ENCODE measurements at regions not wholly inside any gene's neighbourhood (a gene's known extent, or its start where the extent isn't known, plus 50 kb on each side); places are given as distances from the start of the nearest gene placed in this dataset.

DNA sequence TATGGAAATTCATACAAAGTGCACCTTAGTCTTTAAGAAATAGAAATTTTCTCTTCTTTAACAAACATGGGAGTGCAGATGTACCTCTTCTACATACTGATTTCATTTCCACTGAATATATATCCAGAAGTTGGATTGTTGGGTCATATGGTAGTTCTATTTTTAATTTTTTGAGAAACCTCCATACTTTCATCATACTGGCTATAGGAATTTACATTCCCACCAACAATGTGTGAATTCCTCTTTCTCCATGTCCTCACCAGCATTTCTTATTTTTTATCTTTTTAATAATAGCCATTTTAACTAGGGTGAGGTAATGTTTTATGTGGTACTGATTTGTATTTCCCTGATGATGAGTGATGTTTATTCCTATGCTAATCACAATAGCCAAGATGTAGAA, 87.5 kb downstream of the RGS2 start:
- no peak for DNase-seq (ENCODE audit: low read depth, low spot score)
- ChIA-PET SMC1A (ENCODE audit: uncharacterized antibody, unreplicated experiment) (no interaction called here), RAD21 (ENCODE audit: unreplicated experiment) (no interaction called here), POLR2A (no interaction called here), CTCF (no interaction called here)
- BruUV-seq (replicated peaks) = no TSS peak
- Histone ChIP-seq H4K20me1 (ENCODE audit: control insufficient read depth, insufficient read depth) (no peaks in the 10 kb centered on the region), H3K36me3 (ENCODE audit: control insufficient read depth in 2 of 2, insufficient read depth in 2 of 2, low read length in 1 of 2) (no peaks in the 10 kb centered on the region), H3K9me3 (replicated peaks; ENCODE audit: control insufficient read depth, insufficient read depth, low read length) (no peaks in the 10 kb centered on the region), H2AFZ (ENCODE audit: control insufficient read depth, low read depth, low read length) (no peak overlapping the region), H3K79me2 (ENCODE audit: control insufficient read depth, insufficient read depth, low read length) (no peaks in the 10 kb centered on the region), H3K27me3 (replicated peaks in 1 of 2; ENCODE audit: control insufficient read depth in 2 of 2, insufficient read depth in 2 of 2, low read length in 1 of 2) (no peaks in the 10 kb centered on the region), H3K27ac (ENCODE audit: control insufficient read depth, insufficient read depth) (no peak overlapping the region), H3K4me3 (no peak overlapping the region), H3K4me2 (ENCODE audit: control insufficient read depth, insufficient read depth) (no peak overlapping the region), H3K4me1 (ENCODE audit: control insufficient read depth, insufficient read depth, low read length) (no peaks in the 10 kb centered on the region), H3K9ac (ENCODE audit: control insufficient read depth, insufficient read depth, low read length) (no peak overlapping the region)
- no peak for TF ChIP-seq E4F1 (IDR thresholded peaks at IDR 0.05; ENCODE audit: borderline replicate concordance, partially characterized antibody)
- intact Hi-C loops (cut with micrococcal nuclease; ENCODE audit: unreplicated experiment) (no loop called here), in situ Hi-C loops (cut with MboI) (no loop called here)
- ATAC-seq = no peak
- no peak for FAIRE-seq

DNA sequence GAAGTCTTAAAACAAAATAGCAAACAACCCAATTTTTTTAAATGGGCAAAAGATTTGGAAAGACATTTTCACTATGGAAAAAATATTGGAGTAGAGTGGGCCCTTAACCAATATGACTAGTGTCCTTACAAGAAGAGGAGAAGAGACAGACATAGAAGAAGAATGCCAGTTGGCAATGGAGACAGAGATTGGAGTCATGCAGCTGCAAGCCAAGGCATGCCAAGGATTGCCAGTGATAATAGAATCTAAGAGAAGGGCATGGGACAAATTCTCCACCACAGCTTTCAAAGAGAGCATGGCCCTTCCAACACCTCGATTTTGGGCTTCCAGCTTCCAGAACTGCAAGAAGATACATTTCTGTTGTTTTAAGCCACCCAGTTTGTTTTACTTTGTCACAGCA, 92.7 kb downstream of the RGS2 start:
- ChIA-PET SMC1A (ENCODE audit: uncharacterized antibody, unreplicated experiment) (no interaction called here), CTCF (no interaction called here), RAD21 (ENCODE audit: unreplicated experiment) (no interaction called here), POLR2A (no interaction called here)
- ATAC-seq = no peak
- intact Hi-C loops (cut with micrococcal nuclease; ENCODE audit: unreplicated experiment) (no loop called here), in situ Hi-C loops (cut with MboI) (no loop called here)
- Histone ChIP-seq H3K4me3 (no peak overlapping the region), H3K9ac (ENCODE audit: control insufficient read depth, insufficient read depth, low read length) (no peak overlapping the region), H3K9me3 (replicated peaks; ENCODE audit: control insufficient read depth, insufficient read depth, low read length) (no peaks in the 10 kb centered on the region), H3K79me2 (ENCODE audit: control insufficient read depth, insufficient read depth, low read length) (no peaks in the 10 kb centered on the region), H3K4me1 (ENCODE audit: control insufficient read depth, insufficient read depth, low read length) (no peaks in the 10 kb centered on the region), H2AFZ (ENCODE audit: control insufficient read depth, low read depth, low read length) (no peak overlapping the region), H3K27ac (ENCODE audit: control insufficient read depth, insufficient read depth) (no peak overlapping the region), H3K27me3 (replicated peaks in 1 of 2; ENCODE audit: control insufficient read depth in 2 of 2, insufficient read depth in 2 of 2, low read length in 1 of 2) (no peaks in the 10 kb centered on the region), H4K20me1 (ENCODE audit: control insufficient read depth, insufficient read depth) (no peaks in the 10 kb centered on the region), H3K36me3 (ENCODE audit: control insufficient read depth in 2 of 2, insufficient read depth in 2 of 2, low read length in 1 of 2) (no peaks in the 10 kb centered on the region), H3K4me2 (ENCODE audit: control insufficient read depth, insufficient read depth) (no peak overlapping the region)
- BruUV-seq (replicated peaks) = no TSS peak
- WGBS (ENCODE audit: insufficient coverage, insufficient replicate concordance, low lambda C conversion rate, missing lambda C conversion rate) = 0% methylated on average over 1 of the region's 1 CpG
- TF ChIP-seq SKIL (IDR thresholded peaks at IDR 0.05; ENCODE audit: low read depth, poor library complexity, severe bottlenecking) = no peak
- TF ChIP-seq EZH2 (IDR thresholded peaks at IDR 0.05; ENCODE audit: borderline replicate concordance, control insufficient read depth, low read depth, low read length) = no peak
- no peak for TF ChIP-seq CHD2 (IDR thresholded peaks at IDR 0.05; ENCODE audit: borderline replicate concordance, low read depth, low read length)
- no peak for TF ChIP-seq KAT2A (conservative IDR thresholded peaks at IDR 0.05; ENCODE audit: control insufficient read depth, low read depth, low read length)
- no peak for TF ChIP-seq SUPT20H (IDR thresholded peaks at IDR 0.05; ENCODE audit: borderline replicate concordance, control insufficient read depth, low read depth, low read length)
- TF ChIP-seq, protein P1, sequence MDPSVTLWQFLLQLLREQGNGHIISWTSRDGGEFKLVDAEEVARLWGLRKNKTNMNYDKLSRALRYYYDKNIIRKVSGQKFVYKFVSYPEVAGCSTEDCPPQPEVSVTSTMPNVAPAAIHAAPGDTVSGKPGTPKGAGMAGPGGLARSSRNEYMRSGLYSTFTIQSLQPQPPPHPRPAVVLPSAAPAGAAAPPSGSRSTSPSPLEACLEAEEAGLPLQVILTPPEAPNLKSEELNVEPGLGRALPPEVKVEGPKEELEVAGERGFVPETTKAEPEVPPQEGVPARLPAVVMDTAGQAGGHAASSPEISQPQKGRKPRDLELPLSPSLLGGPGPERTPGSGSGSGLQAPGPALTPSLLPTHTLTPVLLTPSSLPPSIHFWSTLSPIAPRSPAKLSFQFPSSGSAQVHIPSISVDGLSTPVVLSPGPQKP (IDR thresholded peaks at IDR 0.05; ENCODE audit: low read depth, low read length) = no peak
- TF ChIP-seq RUNX3 (IDR thresholded peaks at IDR 0.05; ENCODE audit: low read length) = no peak
- TF ChIP-seq TBL1XR1 (IDR thresholded peaks at IDR 0.05; ENCODE audit: low read depth, low read length) = no peak
- no peak for TF ChIP-seq IRF3 (IDR thresholded peaks at IDR 0.05)
- no peak for FAIRE-seq
- no peak for DNase-seq (ENCODE audit: low read depth, low spot score)

Measured in GM12878 (cell line).